CD4-positive, alpha-beta memory T cell (primary cell): ENCODE measurements at regions not wholly inside any gene's neighbourhood (a gene's known extent, or its start where the extent isn't known, plus 50 kb on each side); places are given as distances from the start of the nearest gene placed in this dataset.

ENCODE experiments used
- CTCF ChIA-PET: fragments of 350-600 bp; sonication (Branson Sonifier 250); formaldehyde crosslinking; loops from one replicate; lab custom pipeline; 2021; ENCODE audit warnings: inconsistent platforms; ENCODE audit not compliant: partially characterized antibody; lab: Charles Lee
- POLR2A ChIA-PET: fragments of 350-600 bp; sonication (Branson Sonifier 250); formaldehyde crosslinking; loops from one replicate; lab custom pipeline; 2021; ENCODE audit not compliant: partially characterized antibody; lab: Charles Lee
- DNase-seq, 5 donors: peaks; one replicate each; pipeline versions ENCODE4 v3.0.0 to v3.0.0-alpha.2; 2020 to 2022; ENCODE audit warnings: mixed read lengths in 1 of 5
- H3K27ac ChIP-seq: one replicate; pipeline ENCODE4 v1.7.0; 2013; ENCODE audit warnings: low read depth, low read length
- H3K27me3 ChIP-seq: 2 replicates; pipeline ENCODE4 v1.7.0; 2013; ENCODE audit warnings: mild to moderate bottlenecking, low read length, moderate library complexity; ENCODE audit not compliant: insufficient read depth
- H3K36me3 ChIP-seq: 2 replicates; pipeline ENCODE4 v1.7.0; 2013; ENCODE audit warnings: mild to moderate bottlenecking, low read length, moderate library complexity; ENCODE audit not compliant: insufficient read depth
- H3K4me1 ChIP-seq: 2 replicates; pipeline ENCODE4 v1.7.0; 2013; ENCODE audit warnings: mild to moderate bottlenecking, low read length, moderate library complexity; ENCODE audit not compliant: insufficient read depth
- H3K4me3 ChIP-seq, 2 donors: one replicate each; pipeline ENCODE4 v1.7.0; 2013; ENCODE audit warnings: low read length in 2 of 2, mild to moderate bottlenecking in 1 of 2
- H3K9me3 ChIP-seq, 2 donors: one replicate each; pipeline ENCODE4 v1.7.0; 2013; ENCODE audit warnings: low read length in 2 of 2, control low read depth in 1 of 2; ENCODE audit not compliant: control insufficient read depth in 1 of 2
- H3K27ac Mint-ChIP-seq, 7 donors: one replicate each; pipeline ENCODE4 v1.8.0; 2020 to 2021; ENCODE audit warnings: mixed read lengths in 7 of 7, mild to moderate bottlenecking in 6 of 7, inconsistent platforms in 3 of 7, moderate library complexity in 3 of 7
- H3K27me3 Mint-ChIP-seq, 2 donors: one replicate each; pipeline ENCODE4 v1.8.0; 2020 to 2021; ENCODE audit warnings: mixed read lengths in 2 of 2
- H3K36me3 Mint-ChIP-seq, 2 donors: one replicate each; pipeline ENCODE4 v1.8.0; 2020 to 2021; ENCODE audit warnings: mixed read lengths in 2 of 2, inconsistent platforms in 1 of 2, mild to moderate bottlenecking in 1 of 2
- H3K4me1 Mint-ChIP-seq, 4 donors: one replicate each; pipeline ENCODE4 v1.8.0; 2020 to 2021; ENCODE audit warnings: mixed read lengths in 4 of 4, mild to moderate bottlenecking in 1 of 4
- H3K4me3 Mint-ChIP-seq, 8 donors: one replicate each; pipeline ENCODE4 v1.8.0; 2020 to 2021; ENCODE audit warnings: mixed read lengths in 8 of 8, mild to moderate bottlenecking in 7 of 8, moderate library complexity in 6 of 8, inconsistent platforms in 3 of 8
- H3K9me3 Mint-ChIP-seq, 8 donors: one replicate each; pipeline ENCODE4 v1.8.0; 2020 to 2021; ENCODE audit warnings: mixed read lengths in 8 of 8, mild to moderate bottlenecking in 5 of 8, inconsistent platforms in 3 of 8, moderate library complexity in 1 of 8
- intact Hi-C: fragments of 100-400 bp; cut with micrococcal nuclease; formaldehyde crosslinking; loops from one replicate; pipeline ENCODE4 v1.15.1; 2023

DNA sequence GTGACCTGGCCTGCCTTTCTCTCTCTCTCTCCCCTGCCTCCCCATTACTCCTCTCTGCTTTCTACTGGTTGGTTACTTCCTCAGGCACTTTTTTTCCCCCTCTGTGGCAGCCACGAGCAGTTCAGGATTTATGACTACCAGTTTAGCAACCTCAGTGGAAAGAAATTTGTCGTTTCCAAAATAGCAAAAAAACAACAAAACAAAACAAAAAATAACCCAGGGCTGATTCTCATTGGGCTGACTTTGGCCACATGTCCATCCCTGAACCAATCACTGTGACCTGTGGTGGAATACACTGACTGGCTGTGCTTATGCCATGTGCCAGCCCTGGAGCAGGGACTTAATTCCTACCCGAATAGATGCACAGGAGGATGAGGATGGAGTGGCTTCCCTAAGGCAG lies 137.4 kb downstream of the TFAP2C start:
- ChIA-PET CTCF (no interaction called here), POLR2A (no interaction called here)
- Mint-ChIP-seq H3K27ac (no peak overlapping the region), H3K4me3 (no peak overlapping the region), H3K36me3 (no peaks in the 10 kb centered on the region), H3K4me1 (no peaks in the 10 kb centered on the region), H3K9me3 (peaks cover 0 to 14% (median 0%) of the 10 kb centered on the region in 8 donors), H3K27me3 (no peaks in the 10 kb centered on the region)
- no peak for DNase-seq
- no peak overlapping the region for H3K4me3 ChIP-seq
- no peaks in the 10 kb centered on the region for H3K27me3 ChIP-seq
- no peaks in the 10 kb centered on the region for H3K9me3 ChIP-seq
- intact Hi-C loops = no loop called here
- no peak overlapping the region for H3K27ac ChIP-seq
- no peaks in the 10 kb centered on the region for H3K36me3 ChIP-seq
- H3K4me1 ChIP-seq = no peaks in the 10 kb centered on the region

DNA sequence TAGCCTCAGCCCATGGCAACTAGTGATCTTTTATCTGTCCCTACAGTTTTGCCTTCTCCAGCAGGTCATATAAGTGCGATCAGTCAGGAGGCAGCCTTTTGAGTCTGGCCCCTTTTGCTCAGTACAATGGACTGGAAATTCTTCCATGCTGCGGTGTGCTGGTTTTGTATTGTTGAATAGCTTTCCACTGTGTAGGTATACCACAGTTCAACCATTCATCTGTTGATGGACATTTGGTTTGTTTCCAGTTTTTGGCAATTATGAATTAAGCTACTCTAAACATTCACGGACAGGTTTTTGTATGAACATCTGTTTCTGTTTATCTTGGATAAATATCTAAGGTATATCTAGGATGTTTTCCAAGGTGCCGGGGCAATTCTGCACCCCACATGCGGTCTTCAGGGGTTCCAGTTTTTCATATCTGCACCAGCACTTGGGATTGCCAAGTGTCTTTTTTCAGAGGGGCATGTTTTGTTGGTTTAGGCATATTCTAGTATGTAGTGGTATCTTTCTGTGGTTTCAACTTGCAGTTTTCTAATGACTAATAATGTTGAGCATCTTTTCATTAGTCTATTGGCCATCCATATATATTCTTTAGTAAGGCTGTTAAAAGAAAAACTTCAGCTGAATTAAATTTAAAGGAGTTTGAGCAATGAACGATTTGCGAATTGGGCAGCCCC lies 141.0 kb downstream of the TFAP2C start:
- Histone ChIP-seq H3K27me3 (no peaks in the 10 kb centered on the region), H3K9me3 (no peaks in the 10 kb centered on the region), H3K36me3 (no peaks in the 10 kb centered on the region), H3K4me1 (no peaks in the 10 kb centered on the region), H3K27ac (no peak overlapping the region), H3K4me3 (no peak overlapping the region)
- no peak overlapping the region for H3K27ac Mint-ChIP-seq
- intact Hi-C loops = no loop called here
- ChIA-PET POLR2A (no interaction called here), CTCF (no interaction called here)
- no peaks in the 10 kb centered on the region for H3K4me1 Mint-ChIP-seq
- H3K9me3 Mint-ChIP-seq = peaks cover 0 to 8% (median 0%) of the 10 kb centered on the region in 8 donors
- no peaks in the 10 kb centered on the region for H3K36me3 Mint-ChIP-seq
- no peak overlapping the region for H3K4me3 Mint-ChIP-seq
- peaks cover 0 to under 1% of the 10 kb centered on the region in 2 donors for H3K27me3 Mint-ChIP-seq
- no peak for DNase-seq

GRCh38 chr20:56773749-56774148 lies 144.6 kb downstream of the TFAP2C start:
- peaks cover 0 to under 1% (median 0%) of the 10 kb centered on the region in 8 donors for H3K9me3 Mint-ChIP-seq
- Histone ChIP-seq H3K36me3 (no peaks in the 10 kb centered on the region), H3K9me3 (no peaks in the 10 kb centered on the region), H3K4me1 (no peaks in the 10 kb centered on the region), H3K4me3 (no peak overlapping the region), H3K27me3 (no peaks in the 10 kb centered on the region), H3K27ac (no peak overlapping the region)
- H3K36me3 Mint-ChIP-seq = no peaks in the 10 kb centered on the region
- intact Hi-C loops = no loop called here
- H3K4me1 Mint-ChIP-seq = no peaks in the 10 kb centered on the region
- peaks cover under 1 to 6% of the 10 kb centered on the region in 2 donors for H3K27me3 Mint-ChIP-seq
- H3K4me3 Mint-ChIP-seq = no peak overlapping the region
- ChIA-PET POLR2A (no interaction called here), CTCF (no interaction called here)
- H3K27ac Mint-ChIP-seq = no peak overlapping the region
- DNase-seq = no peak

DNA sequence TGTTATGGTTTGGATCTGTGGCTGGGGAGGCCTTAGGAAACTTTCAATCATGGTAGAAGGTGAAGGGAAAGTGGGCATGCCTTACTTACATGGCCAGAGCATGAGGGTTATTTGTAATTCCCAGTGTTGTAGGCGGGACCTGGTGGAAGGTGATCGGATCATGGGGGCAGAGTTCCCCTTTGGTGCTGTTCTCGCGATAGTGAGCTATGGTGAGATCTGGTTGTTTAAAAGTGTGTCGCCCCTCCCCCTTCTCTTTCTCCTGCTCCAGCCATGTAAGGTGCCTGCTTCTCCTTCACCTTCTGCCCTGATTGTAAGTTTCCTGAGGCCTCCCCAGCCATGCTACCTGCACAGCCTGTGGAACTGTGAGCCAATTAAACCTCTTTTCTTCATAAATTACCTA lies 145.8 kb downstream of the TFAP2C start:
- Histone ChIP-seq H3K9me3 (no peaks in the 10 kb centered on the region), H3K27ac (no peak overlapping the region), H3K4me1 (no peaks in the 10 kb centered on the region), H3K36me3 (no peaks in the 10 kb centered on the region), H3K27me3 (no peaks in the 10 kb centered on the region), H3K4me3 (no peak overlapping the region)
- ChIA-PET CTCF (no interaction called here), POLR2A (no interaction called here)
- no peak overlapping the region for H3K27ac Mint-ChIP-seq
- peaks cover 6% of the 10 kb centered on the region in 2 donors for H3K27me3 Mint-ChIP-seq
- H3K4me3 Mint-ChIP-seq = no peak overlapping the region
- no peaks in the 10 kb centered on the region for H3K4me1 Mint-ChIP-seq
- H3K9me3 Mint-ChIP-seq = no peaks in the 10 kb centered on the region
- intact Hi-C loops = no loop called here
- DNase-seq = no peak
- H3K36me3 Mint-ChIP-seq = no peaks in the 10 kb centered on the region

GRCh38 chr20:56776345-56776744 lies 147.2 kb downstream of the TFAP2C start:
- Histone ChIP-seq H3K4me1 (no peaks in the 10 kb centered on the region), H3K9me3 (no peaks in the 10 kb centered on the region), H3K27ac (no peak overlapping the region), H3K27me3 (no peaks in the 10 kb centered on the region), H3K36me3 (no peaks in the 10 kb centered on the region), H3K4me3 (no peak overlapping the region)
- peaks cover 6 to 13% of the 10 kb centered on the region in 2 donors for H3K27me3 Mint-ChIP-seq
- CTCF ChIA-PET = no interaction called here
- no peak overlapping the region for H3K4me3 Mint-ChIP-seq
- no peaks in the 10 kb centered on the region for H3K9me3 Mint-ChIP-seq
- no peak overlapping the region for H3K27ac Mint-ChIP-seq
- H3K4me1 Mint-ChIP-seq = no peaks in the 10 kb centered on the region
- intact Hi-C loops = no loop called here
- H3K36me3 Mint-ChIP-seq = no peaks in the 10 kb centered on the region
- POLR2A ChIA-PET = no interaction called here
- DNase-seq = no peak

GRCh38 chr20:56778765-56779195 lies 149.7 kb downstream of the TFAP2C start:
- no peak overlapping the region for H3K4me3 ChIP-seq
- H3K4me3 Mint-ChIP-seq = no peak overlapping the region
- intact Hi-C loops = no loop called here
- no peak overlapping the region for H3K27ac Mint-ChIP-seq
- H3K9me3 ChIP-seq = no peaks in the 10 kb centered on the region
- no peaks in the 10 kb centered on the region for H3K4me1 Mint-ChIP-seq
- no peaks in the 10 kb centered on the region for H3K4me1 ChIP-seq
- H3K36me3 Mint-ChIP-seq = no peaks in the 10 kb centered on the region
- no peaks in the 10 kb centered on the region for H3K9me3 Mint-ChIP-seq
- H3K27me3 Mint-ChIP-seq = peaks cover 9 to 17% of the 10 kb centered on the region in 2 donors
- CTCF ChIA-PET = no interaction called here
- no peaks in the 10 kb centered on the region for H3K27me3 ChIP-seq
- DNase-seq = no peak
- POLR2A ChIA-PET = no interaction called here
- H3K27ac ChIP-seq = no peak overlapping the region
- H3K36me3 ChIP-seq = no peaks in the 10 kb centered on the region

GRCh38 chr20:56779452-56780143 lies 150.5 kb downstream of the TFAP2C start:
- Histone ChIP-seq H3K4me1 (no peaks in the 10 kb centered on the region), H3K27me3 (no peaks in the 10 kb centered on the region), H3K36me3 (no peaks in the 10 kb centered on the region), H3K4me3 (no peak overlapping the region), H3K9me3 (no peaks in the 10 kb centered on the region), H3K27ac (no peak overlapping the region)
- Mint-ChIP-seq H3K4me1 (no peaks in the 10 kb centered on the region), H3K27ac (peak overlapping the region in 1 of 7 donors; percentile 25), H3K36me3 (no peaks in the 10 kb centered on the region), H3K27me3 (peaks cover 9 to 17% of the 10 kb centered on the region in 2 donors), H3K9me3 (no peaks in the 10 kb centered on the region), H3K4me3 (no peak overlapping the region)
- ChIA-PET POLR2A (no interaction called here), CTCF (no interaction called here)
- no peak for DNase-seq
- intact Hi-C loops = no loop called here
